ENCODE measurements at regions not wholly inside any gene's neighbourhood (a gene's known extent, or its start where the extent isn't known, plus 50 kb on each side); places are given as distances from the start of the nearest gene placed in this dataset.

DNA sequence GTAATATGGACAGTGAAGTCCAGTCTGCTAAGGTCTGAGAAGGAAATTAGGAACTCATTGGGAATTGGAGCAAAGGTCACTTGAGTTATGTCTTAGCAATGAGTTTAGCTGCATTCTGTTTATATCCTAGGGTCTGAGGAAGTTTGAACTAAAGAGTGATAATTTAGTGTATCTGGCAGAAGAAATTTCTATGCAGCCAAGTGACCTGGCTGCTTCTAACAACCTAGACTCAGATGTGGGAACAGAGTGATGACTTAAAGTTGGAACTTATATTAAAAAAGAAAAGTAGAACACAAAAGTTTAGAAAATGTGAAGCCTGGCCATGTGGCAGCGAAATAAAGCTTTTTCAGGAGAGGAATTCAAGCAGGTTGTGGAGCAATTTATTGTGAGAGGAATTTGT is 106.2 kb downstream of the PRDM9 start:
- TF ChIP-seq, protein P1, sequence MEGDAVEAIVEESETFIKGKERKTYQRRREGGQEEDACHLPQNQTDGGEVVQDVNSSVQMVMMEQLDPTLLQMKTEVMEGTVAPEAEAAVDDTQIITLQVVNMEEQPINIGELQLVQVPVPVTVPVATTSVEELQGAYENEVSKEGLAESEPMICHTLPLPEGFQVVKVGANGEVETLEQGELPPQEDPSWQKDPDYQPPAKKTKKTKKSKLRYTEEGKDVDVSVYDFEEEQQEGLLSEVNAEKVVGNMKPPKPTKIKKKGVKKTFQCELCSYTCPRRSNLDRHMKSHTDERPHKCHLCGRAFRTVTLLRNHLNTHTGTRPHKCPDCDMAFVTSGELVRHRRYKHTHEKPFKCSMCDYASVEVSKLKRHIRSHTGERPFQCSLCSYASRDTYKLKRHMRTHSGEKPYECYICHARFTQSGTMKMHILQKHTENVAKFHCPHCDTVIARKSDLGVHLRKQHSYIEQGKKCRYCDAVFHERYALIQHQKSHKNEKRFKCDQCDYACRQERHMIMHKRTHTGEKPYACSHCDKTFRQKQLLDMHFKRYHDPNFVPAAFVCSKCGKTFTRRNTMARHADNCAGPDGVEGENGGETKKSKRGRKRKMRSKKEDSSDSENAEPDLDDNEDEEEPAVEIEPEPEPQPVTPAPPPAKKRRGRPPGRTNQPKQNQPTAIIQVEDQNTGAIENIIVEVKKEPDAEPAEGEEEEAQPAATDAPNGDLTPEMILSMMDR (conservative IDR thresholded peaks at IDR 0.05): no peak
- Mint-ChIP-seq H3K9me3 (peaks cover 18% of the 10 kb centered on the region), H3K27me3 (no peaks in the 10 kb centered on the region), H3K4me1 (ENCODE audit: unreplicated experiment) (no peaks in the 10 kb centered on the region), H3K27ac (no peak overlapping the region), H3K4me3 (no peak overlapping the region), H3K36me3 (no peaks in the 10 kb centered on the region)
- no peak for DNase-seq (ENCODE audit: extremely low spot score, unreplicated experiment)

DNA sequence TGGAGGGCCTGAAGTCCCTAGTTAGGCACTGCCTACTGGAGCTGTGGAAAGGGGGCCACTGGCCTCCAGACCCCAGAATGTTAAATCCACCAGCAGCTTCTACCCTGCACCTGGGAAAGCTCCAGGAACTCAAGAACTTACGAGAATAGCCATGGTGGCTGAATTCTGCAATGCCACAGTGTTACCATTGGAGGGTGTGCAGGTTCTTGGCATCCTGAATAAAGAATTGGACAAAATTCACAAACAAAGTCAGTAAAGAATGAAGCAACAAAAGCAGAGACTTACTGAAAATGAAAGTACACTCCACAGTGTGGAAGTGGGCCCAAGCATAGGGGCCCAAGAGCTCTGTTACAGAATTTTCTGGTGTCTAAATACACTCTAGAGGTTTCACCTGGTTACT is 107.0 kb downstream of the PRDM9 start:
- Mint-ChIP-seq H3K27ac (no peak overlapping the region), H3K4me1 (ENCODE audit: unreplicated experiment) (no peaks in the 10 kb centered on the region), H3K27me3 (no peaks in the 10 kb centered on the region), H3K36me3 (no peaks in the 10 kb centered on the region), H3K4me3 (no peak overlapping the region), H3K9me3 (peaks cover 18% of the 10 kb centered on the region)
- TF ChIP-seq, protein P1 (conservative IDR thresholded peaks at IDR 0.05): no peak
- DNase-seq (ENCODE audit: extremely low spot score, unreplicated experiment): no peak

DNA sequence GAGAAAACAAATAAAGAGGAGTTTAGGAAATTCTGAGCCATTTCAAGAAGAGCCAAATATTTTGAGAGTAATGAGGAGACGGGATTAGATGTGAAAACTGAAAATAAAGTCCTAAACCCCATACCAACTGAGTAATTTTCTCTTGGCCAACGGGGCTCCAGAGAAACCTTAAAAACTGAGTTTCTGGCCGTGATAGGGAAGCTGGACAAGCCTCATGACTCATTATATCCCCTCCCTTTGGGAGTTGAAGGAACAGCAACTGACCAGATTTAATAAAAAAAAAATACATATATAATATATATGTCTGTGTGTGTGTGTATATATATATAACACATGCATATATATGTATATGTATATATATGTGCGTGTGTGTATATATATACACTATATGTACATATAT is 119.6 kb downstream of the PRDM9 start:
- Mint-ChIP-seq H3K4me1 (ENCODE audit: unreplicated experiment) (no peaks in the 10 kb centered on the region), H3K36me3 (no peaks in the 10 kb centered on the region), H3K27me3 (no peaks in the 10 kb centered on the region), H3K27ac (no peak overlapping the region), H3K9me3 (no peaks in the 10 kb centered on the region), H3K4me3 (no peak overlapping the region)
- no peak for DNase-seq (ENCODE audit: extremely low spot score, unreplicated experiment)
- TF ChIP-seq, protein P1 (conservative IDR thresholded peaks at IDR 0.05): no peak

DNA sequence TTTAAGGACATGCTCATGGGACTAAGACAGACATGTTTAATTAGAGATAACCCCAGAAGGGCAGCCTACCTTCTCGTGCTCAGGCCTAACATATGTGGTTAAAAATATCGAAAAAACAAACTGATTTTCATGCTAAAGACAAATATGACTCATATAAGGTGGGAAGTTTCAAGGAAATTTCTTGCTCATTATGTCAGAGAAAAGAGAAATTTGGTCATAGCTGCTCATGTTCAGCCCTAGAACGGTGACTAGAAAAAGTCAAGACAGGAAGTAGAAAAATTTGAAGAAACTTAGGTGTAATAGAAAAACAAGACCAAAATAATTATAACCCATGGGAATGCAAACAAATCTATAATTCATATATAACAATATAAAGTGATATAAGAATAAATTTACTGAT is 120.6 kb downstream of the PRDM9 start:
- TF ChIP-seq, protein P1 (conservative IDR thresholded peaks at IDR 0.05): no peak
- Mint-ChIP-seq H3K27me3 (no peaks in the 10 kb centered on the region), H3K36me3 (no peaks in the 10 kb centered on the region), H3K4me1 (ENCODE audit: unreplicated experiment) (no peaks in the 10 kb centered on the region), H3K27ac (no peak overlapping the region), H3K4me3 (no peak overlapping the region), H3K9me3 (no peaks in the 10 kb centered on the region)
- no peak for DNase-seq (ENCODE audit: extremely low spot score, unreplicated experiment)

DNA sequence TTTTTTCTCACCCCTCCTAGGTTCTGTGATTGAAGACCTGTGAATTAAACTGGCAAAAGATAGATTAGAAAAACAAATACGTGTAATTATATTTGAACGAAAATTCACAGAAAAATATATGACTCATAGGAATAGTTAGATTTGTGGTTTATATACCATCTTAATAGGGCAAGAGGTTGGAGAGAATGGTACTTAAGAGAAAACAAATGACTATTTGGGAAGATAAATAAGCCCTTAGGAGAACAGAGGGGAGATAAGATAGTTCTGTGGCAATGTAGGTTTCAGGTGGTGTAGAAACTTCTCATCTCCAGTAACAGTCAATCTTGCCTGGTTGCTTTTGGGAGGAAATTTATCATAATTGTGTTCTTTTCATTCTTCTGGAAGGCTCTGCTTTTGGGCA is 122.0 kb downstream of the PRDM9 start:
- Mint-ChIP-seq H3K4me1 (ENCODE audit: unreplicated experiment) (no peaks in the 10 kb centered on the region), H3K4me3 (no peak overlapping the region), H3K36me3 (no peaks in the 10 kb centered on the region), H3K27me3 (no peaks in the 10 kb centered on the region), H3K27ac (no peak overlapping the region), H3K9me3 (no peaks in the 10 kb centered on the region)
- DNase-seq (ENCODE audit: extremely low spot score, unreplicated experiment): no peak
- TF ChIP-seq, protein P1 (conservative IDR thresholded peaks at IDR 0.05): no peak

All from type B pancreatic cell (in vitro differentiated cells).